NCI-H2081 (cell line): ENCODE measurements at regions not wholly inside any gene's neighbourhood (a gene's known extent, or its start where the extent isn't known, plus 50 kb on each side); places are given as distances from the start of the nearest gene placed in this dataset.

ENCODE experiments used
- DNase-seq, 2 experiments: peaks; one replicate each; lab custom pipeline; 2025; lab: John Stamatoyannopoulos, UW

DNA sequence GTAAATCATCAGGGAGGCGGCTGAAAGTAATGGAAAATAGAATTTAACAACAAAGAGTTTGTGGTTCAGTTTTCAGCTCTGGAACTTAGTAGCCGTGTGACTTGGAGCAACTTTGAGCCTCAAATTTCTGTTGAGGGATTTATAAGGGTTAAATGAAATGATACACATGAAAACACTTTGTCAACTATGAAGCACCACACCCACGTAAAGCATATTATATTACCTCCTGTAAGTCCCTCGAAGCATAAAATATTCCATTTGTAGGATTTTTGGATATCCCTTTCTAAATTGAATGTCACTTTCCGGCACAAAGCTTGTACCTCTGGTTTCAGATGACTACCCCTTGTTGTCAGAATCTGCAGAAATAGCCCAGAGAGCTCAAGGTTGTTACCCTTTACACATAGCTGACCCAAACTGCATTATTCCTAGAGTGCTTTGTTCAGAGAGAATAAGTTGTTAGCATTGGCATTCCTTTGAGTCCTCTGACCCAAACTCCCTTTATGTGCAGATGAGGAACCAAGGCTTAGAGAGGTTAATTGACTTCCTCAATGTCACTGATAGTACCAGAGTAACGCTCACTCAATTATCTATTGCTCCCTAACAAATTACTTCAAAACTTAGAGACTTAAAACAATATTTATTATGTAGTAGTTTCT, 187.9 kb upstream of the UMPS start:
- no peak for DNase-seq

DNA sequence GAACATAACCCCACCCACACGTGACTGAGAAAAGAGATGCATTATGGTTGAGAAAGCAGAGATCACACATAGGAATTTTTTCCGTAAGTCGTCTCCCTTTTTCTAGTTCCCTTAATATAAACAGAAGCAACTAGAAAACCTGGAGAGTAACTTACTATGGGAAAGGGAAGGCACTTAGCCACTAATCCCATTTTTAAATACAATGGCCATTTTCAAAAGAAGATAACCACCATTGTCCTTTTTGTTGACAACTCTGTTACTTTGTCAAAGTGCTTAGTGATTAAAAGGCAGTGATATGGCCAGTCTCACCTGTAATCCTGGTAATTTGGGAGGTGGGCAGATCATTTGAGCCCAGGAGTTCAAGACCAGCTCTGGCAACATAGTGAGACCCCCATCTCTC, 184.4 kb upstream of the UMPS start:
- DNase-seq: no peak

DNA sequence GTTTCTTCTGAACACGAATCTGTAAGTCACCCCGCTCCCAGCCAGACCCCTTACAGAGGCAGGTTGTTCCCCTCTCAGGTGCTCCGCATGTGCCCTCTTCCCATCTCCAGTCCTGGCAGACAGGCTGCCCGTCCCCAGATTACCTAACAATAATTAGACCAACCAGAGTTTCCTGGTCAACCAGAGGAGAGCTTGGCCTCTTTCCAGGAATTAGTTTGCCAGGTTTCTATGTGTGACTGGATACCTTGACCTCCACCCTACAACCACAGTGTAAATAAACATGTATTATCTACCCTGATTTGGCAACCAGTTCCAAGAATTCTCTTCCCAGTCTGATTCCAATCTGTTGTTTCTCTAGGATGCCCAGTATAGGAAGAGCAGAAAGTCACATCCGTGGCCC, 178.0 kb upstream of the UMPS start:
- DNase-seq: peak; percentile 56 to 83

DNA sequence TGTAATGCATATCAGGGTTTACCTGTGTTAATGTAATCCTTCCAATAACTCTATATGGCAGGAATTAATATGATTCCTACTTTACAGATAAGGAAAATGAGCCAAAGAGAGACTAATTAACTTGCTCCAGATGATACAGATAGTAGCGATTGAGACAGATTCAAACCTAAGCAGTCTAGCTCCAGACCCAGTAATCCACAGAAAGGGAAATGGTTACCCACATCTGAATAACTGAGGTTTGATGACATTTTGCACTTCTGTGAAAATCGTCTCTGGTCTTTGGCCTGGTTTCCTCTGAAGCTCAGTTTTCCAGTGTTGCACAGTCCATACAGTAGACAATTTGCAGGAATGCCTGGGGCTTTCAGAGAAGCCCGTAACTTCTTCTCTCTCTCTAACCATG, 177.1 kb upstream of the UMPS start:
- DNase-seq: no peak

DNA sequence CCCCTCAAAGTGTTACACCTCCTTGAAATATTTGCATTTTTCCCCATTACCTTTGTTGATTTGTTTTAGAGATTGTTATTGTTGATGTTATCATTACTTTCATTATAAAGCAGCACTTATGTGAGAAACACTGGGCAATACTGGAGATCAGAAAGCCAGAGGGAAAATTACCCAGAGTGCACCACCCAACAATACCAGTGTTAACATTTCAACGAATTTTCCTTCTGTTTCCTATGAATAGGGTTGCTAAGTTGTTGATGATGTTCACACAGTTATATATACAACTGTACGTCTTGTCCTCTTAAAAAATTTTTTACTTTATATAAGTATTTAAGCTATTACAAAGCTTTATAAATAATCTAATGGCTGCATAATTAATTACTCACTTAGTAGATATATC, 173.6 kb upstream of the UMPS start:
- no peak for DNase-seq

DNA sequence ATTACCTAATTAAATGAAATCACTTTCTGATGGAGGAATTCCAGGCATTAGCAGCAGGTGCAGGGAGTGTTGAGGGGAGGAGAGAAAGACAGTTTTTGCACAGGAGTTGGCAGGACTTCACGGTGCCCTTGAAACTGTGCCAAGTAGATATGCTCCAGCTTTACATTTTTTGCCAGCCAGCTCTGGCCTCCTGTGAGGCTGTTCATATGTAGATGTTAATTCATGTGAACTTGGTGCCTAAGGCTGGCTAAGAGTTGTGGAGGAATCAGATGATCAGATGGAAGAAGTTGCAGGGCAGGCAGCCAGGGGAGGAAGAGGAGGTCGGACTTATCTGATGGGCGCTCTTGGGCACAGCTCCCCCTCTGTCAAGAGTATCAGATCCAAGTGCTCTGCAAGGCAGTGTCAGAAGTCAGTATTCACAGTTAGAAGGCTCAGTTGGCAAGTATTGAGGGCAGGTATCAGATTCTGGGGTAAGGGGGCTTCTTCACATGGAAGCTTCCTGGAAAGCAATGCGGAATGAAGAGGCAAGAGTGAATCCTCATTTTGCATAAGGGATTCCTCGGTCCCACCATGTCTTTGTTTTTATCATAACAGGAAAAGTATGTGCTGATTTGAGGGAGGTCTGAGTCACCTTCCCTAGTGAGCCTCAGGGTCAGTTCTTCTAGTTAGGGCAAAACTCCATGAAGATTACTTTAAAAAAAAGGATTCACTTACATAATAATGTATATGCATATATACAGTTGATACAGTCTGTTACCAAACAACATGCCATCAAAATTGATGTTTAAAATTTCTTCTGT, 172.6 kb upstream of the UMPS start:
- peak; percentile 58 to 75 for DNase-seq

DNA sequence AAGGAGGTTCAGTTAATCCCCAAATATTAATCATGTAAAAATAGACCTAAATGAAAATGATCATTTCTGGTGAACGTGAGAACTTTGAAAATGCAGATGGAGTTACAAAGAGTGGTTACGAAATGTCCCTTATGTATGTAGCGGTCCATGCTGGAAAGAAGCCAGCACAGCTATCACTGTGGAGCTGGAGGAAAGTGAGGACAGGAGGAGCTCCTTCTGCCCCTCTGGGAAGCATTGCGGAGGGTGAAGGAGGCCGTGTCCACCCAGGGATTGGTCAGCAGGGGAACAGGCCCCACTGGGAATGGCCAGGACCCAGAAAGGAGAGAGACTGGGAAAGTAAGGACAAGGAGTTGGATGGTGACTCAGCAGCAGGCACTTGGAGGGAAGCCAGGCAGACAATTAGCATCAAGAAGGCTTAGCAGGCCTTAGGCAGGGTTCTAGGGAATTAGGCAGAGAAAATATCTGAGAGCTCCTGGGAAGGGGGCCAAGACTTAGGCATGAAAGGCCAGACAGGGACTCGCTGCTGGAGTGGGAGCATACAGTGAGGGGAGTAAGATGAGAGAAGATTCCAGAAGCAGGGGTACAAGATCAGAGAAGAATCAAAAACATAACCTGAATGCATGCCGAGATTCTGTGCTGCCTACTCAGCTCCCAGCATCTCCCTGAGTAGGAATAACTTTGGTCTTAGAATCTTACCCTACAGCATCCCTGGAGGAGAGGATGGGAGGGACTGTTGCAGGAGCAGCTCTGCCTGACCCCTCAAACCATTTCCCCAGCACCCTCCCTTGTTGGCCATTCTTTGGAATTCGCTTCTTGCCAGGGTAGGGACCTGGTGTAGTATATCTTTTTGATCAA, 171.0 kb upstream of the UMPS start:
- peak; percentile 19 to 59 for DNase-seq

DNA sequence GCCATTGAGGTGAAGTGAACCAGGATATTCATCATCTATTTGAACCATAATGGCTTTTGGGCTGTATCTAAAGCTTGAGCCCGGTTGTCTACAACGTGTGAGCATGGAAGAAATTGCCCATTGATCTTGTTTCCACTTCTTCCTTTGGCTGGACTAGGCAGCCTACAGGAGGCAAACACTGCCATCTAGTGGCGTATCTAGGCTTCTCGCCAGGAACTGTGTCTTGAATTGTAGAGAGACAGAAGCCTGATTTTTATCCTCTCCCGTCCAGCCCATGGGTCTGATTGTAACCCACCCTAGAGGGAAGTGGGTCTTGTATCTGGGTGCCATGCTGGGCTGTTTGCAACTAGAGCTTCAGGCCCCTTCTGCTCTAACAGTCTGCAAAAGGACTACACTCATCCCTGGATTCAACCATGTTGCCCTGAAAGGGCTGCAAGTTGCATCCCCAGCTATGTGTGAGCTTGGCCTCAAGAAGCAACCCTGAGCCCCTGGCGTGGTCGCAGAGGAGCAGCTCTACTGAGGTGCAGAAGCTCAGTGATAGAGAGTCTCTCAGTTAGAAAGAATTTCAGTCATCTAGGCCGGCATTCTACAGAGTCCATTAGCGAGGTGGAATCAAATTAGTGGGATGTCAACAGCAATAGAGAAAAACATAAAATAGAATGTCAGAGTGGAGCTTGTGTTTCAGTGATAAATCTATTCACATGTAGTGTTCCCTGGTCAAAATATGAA, 170.2 kb upstream of the UMPS start:
- peak; percentile 78 to 84 for DNase-seq

DNA sequence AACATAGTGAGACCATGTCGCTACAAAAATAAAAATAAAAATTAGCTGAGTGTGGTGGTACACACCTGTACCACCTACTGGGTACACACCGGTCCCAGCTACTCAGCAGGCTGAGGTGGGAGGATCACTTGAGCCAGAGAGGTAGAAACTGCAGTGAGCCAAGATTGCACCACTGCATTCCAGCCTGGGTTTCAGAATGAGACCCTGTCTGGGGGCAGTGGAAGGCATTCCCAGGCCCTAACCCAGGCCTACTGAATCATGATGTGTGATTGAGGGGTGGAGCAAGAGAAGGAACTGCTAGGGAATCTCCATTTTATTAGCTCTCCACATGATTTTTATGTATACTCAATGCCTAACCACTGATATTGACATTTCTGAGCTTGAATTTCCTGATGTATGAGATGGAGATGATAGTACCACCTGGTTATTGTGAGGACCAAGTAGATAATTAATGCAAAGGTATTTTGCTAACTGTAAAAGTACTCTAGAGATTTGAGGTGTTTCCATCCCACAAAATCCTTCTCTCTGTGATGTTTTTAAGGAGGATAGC, 169.5 kb upstream of the UMPS start:
- DNase-seq: no peak

DNA sequence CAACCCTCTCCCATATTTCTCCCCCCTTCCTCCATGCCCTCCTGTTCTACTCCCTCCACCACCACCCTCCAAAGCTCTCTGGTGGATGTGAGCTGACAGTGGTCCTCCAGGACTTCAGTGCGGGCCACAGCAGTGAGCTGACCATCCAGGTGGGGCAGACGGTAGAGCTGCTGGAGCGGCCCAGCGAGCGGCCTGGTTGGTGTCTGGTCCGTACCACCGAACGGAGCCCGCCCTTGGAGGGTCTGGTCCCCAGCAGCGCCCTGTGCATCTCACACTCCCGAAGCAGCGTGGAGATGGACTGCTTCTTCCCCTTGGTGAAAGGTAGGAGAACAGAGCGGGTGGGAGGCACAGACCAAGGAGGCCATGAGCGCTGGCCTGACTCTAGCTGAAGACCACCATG, 167.5 kb upstream of the UMPS start:
- DNase-seq: no peak

DNA sequence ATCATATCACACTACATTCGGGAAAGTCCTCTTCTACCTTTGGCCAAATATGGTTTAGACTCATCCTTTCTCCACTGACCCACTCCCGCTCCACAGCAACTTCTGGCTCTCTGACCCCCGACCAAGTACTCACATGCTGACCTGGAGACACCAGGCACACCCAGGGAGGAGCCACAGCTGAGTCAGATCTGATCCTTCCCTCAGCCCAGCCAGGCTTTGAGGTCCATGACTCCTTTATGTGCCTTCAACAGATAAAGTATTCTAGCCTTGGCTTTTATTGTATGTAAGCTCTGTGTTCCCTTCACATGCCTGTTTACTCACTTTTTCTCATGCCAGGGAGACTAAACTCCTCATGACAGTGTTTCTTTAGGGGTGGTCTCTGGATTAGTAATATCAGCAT, 166.9 kb upstream of the UMPS start:
- no peak for DNase-seq

DNA sequence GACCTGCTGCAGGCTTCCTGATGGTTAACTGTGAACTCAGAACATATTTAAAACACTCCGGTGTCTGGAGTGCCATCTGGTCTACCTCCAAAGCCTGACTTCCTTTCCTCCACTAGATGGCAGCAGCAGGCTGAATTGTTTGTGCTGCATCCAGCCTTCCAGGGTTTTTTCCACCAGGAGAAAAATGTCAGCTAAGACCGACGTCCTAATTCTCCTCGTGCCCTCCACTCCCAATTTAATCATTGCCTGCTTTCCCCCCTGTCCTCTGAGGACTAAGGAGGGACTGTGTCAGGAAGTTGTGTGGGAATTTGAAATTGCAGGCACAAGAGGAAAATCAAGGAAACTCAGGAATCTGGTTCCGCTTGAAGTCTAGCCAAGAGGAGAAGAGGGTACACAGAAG, 165.2 kb upstream of the UMPS start:
- peak; percentile 88 to 91 for DNase-seq

DNA sequence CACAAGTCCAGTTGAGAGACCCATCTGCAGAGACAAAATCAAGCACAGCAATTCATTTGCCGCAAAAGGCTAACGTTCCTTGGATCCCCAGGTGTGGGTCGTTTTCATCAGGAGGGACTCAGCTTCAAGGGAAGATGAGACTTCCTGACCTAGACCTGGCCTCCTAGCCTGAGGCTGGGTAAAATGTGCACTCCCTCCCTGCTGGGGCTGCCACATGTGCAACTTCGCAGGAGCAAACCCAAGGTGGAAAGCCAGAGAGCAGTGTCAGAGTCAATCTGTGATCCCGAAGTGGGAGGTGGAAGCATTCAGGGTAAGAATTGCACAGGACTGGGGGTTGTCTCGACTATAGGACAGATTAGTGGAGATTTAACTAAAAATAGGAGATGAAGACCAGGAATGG, 164.7 kb upstream of the UMPS start:
- no peak for DNase-seq

DNA sequence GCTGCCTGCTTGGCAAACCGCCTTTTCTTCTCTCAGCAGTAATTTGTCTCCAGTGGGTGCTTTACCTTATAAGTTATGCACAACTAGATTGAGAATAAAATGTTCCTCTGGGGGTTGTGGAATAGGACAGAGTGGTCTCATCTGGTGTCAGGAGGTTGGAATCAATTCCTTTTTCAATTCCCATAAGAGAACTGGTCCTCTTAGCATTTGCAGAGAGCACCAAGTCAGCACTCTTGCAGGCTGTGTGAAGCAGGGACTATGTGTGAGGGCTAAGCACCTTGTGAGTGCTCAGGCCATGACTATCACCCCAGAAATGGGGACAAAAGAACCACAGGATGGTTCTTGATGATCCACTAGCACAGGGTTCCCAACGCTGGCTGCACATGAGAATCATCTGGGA, 163.6 kb upstream of the UMPS start:
- no peak for DNase-seq

DNA sequence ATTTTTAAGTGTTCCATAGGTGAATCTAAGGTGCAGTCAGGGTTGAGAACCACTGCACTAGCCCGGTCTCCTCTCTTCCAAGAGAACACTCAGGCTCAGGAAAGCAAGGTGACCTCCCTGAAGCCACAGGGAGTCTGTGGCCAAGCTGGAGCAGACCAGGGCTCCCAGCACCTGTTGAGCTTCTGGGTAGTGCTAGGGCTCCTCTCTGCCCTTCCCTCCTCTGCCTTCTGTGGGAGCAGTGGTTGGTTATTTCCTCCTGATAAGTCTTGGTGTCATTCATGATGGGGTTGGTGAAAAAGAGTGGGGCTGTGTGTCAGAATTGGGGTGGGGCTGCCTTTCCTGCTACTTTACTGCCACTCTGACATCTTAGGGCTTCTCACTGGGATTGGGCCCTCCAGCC, 163.1 kb upstream of the UMPS start:
- DNase-seq: no peak

DNA sequence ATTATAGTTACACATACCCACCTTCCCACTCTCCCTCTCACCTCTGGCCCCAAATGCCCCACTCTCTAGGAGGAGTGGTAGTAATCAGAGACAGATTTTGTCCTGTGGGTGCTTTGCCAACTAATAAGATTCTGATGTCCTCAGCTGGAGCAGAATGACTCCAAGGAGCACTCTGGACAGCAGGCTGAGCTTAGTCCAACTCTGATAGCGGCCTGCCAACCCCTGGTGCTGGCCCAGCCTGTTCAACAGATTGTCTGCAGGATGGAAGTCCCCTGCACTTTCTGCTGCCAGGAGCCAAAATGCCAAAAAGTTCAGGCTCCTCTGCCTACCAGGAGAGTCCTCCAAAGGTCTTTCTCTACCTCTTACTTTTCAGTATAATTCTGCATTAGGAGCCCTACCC, 160.5 kb upstream of the UMPS start:
- no peak for DNase-seq

DNA sequence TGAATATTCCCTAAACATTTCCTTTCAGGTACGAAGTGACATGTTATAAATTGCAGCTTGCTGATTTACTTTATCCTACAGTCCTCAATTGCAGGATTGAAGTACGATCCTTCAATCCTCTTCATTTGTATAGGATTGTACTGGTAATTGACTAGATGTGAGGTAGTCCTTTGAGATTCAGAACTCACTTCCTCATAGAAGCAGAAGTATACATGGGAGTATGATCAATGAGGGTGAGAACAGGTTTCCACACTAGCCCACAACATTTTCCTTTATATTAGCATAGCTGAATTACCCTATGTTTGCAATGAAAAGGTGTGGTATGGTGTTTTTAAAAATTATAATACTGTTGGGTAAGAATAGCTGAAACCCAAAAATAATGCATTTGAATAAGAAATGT, 160.0 kb upstream of the UMPS start:
- DNase-seq: no peak

DNA sequence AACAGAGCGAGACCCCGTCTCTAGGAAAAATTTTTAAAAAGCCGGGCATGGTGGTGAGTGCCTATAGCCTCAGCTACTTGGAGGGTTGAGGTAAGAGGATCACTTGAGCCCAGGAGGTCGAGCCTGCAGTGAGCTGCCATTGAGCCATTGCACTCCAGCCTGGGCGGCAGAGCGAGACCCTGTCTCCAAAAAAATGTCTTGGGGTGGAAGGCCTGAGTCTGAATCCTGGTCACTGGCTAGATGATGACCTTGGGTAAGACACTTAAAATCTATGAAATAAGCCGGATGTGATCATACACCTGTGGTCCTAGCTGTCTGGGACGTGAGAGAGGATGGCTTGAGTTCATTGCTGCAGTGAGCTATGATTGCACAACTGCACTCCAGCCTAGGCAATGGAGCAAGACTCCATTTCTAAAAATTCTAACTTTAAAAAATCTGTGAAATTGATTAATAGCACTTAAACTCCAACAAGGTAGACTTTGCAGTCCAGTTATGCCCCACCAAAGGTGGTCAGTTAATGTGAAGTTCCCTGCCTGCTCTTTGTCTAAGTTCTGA, 157.3 kb upstream of the UMPS start:
- no peak for DNase-seq

DNA sequence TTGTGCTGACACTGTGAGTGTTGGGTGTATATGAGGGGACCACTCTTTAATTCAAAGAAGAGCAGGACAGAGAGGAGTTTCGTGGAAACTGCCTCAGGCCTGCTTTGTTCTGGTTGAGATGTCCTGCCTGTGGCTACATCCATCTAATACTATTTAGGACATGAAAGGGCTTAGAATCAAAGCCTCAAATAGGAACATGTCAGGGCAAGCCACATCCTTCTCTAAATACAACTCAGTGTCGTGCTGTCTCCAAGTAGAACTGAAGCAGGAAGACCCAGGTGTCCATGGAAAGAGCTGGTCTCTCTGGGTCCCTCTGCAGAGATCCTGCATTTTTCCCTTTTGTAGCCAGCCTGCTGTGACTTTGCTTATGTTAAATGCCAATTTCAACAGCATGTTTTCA, 156.2 kb upstream of the UMPS start:
- DNase-seq: no peak

DNA sequence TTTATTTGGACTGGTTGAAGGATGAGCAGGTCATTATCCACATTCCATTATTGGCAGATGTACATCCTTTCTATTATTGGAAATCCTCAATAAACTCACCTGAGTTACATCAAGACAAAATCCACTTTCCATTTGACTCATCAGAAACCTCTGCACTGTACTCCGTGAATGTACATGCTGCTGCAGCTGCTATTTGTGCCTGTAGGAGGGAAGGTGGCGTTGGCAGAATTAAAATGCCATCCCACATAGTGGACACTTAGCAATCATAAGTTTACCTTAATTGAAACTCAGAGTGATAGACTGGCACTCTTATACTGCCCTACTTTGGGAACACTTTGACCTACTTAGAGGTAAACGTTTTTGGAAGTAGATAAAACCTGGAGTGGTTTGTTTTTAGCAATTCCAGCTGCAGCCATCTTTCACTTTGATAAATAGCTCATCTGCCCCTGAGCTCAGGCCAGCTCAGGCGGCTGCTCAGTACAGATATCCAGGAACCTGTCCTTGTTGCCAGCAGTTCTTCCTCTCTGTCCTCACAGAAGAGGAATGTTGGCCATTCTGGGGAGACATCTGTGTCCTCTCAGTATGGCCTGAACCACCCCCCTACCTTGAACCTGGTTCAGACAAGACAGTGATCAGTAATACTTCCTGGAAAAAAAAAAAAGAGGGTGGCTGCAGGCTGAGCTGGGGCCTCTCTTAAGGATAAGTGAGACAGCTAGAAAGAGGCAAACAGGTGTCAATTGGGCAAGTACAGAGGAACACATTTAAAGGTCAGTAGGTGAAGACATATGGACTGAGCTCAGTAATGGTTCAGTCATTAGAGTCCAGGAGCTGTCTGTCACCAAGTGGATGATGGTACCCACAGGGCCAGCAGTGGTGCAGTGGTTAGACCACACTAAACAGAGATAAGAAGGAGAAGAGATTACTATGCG, 153.4 kb upstream of the UMPS start:
- DNase-seq: no peak
